Fibroblast of lung (primary cell): ENCODE measurements at regions not wholly inside any gene's neighbourhood (a gene's known extent, or its start where the extent isn't known, plus 50 kb on each side); places are given as distances from the start of the nearest gene placed in this dataset.

ENCODE experiments used
- CTCF ChIP-seq, 2 donors: IDR thresholded peaks in 1 of 2; conservative IDR thresholded peaks in 1 of 2; 1 replicate in 1 of 2; 2 replicates in 1 of 2; pipeline ENCODE4 v1.5.1; 2011 to 2012; ENCODE audit warnings: low read length in 2 of 2, control low read depth in 1 of 2, inconsistent platforms in 1 of 2, low read depth in 1 of 2, mild to moderate bottlenecking in 1 of 2
- EZH2 ChIP-seq: IDR thresholded peaks from 2 replicates; pipeline ENCODE4 v1.5.1; 2012; ENCODE audit warnings: low read length, control low read depth, mild to moderate bottlenecking; ENCODE audit errors: missing control alignments

GRCh38 chr3:22373182-22373581 is 622.2 kb upstream of the ZNF385D start:
- TF ChIP-seq CTCF (conservative IDR thresholded peaks at IDR 0.05 in 1 of 2, IDR thresholded peaks at IDR 0.05 in 1 of 2; ENCODE audit: low read depth in 1 of 2, low read length in 2 of 2) (no peak), EZH2 (no peak)
